Stimulated activated CD4-positive, alpha-beta T cell treated with anti-CD3 and anti-CD28 coated beads, TNF-alpha, amount 100 ng/mL, for 24 hours (primary cell): ENCODE measurements at regions not wholly inside any gene's neighbourhood (a gene's known extent, or its start where the extent isn't known, plus 50 kb on each side); places are given as distances from the start of the nearest gene placed in this dataset.
"Not testable (repeated sequence)": the region's sequence is repeated elsewhere in the genome, so short reads cannot be mapped to it uniquely, and the experiment has no call there.

ENCODE experiments used
- DNase-seq, 3 experiments: peaks; one replicate each; pipeline ENCODE4 v3.0.0-alpha.2; 2020; ENCODE audit warnings: low read depth in 3 of 3

GRCh38 chr9:78172610-78173009, 63.3 kb upstream of the CEP78 start:
- DNase-seq, result not testable (repeated sequence)

- DNase-seq, result no peak
Observed at GRCh38 chr9:78171651-78172050, 64.2 kb upstream of the CEP78 start.

- no peak for DNase-seq
Observed at GRCh38 chr9:78169125-78169524, 66.8 kb upstream of the CEP78 start.

GRCh38 chr9:78167356-78167755, 68.5 kb upstream of the CEP78 start:
- DNase-seq, result no peak

- DNase-seq, result no peak
Observed at GRCh38 chr9:78163834-78164233, 72.0 kb upstream of the CEP78 start.

GRCh38 chr9:78158286-78158685, 77.6 kb upstream of the CEP78 start:
- DNase-seq, result no peak

- DNase-seq, result no peak
Observed at GRCh38 chr9:78150983-78151356, 84.9 kb upstream of the CEP78 start.

- DNase-seq, result no peak
Observed at GRCh38 chr9:78150312-78150982, 85.4 kb upstream of the CEP78 start.

- DNase-seq, result no peak
Observed at GRCh38 chr9:78149702-78150291, 86.1 kb upstream of the CEP78 start.

GRCh38 chr9:78146241-78146640, 89.6 kb upstream of the CEP78 start:
- no peak for DNase-seq

GRCh38 chr9:78144663-78145377, 91.1 kb upstream of the CEP78 start:
- DNase-seq, result no peak

- DNase-seq, result no peak
Observed at GRCh38 chr9:78144008-78144381, 91.9 kb upstream of the CEP78 start.

- DNase-seq, result no peak
Observed at GRCh38 chr9:78143281-78144007, 92.4 kb upstream of the CEP78 start.

GRCh38 chr9:78142264-78142663, 93.6 kb upstream of the CEP78 start:
- DNase-seq, result not testable (repeated sequence)

GRCh38 chr9:78133751-78134150, 102.1 kb upstream of the CEP78 start:
- DNase-seq, result no peak

- no peak for DNase-seq
Observed at GRCh38 chr9:78132701-78133058, 101.1 kb upstream of the GNAQ start.

- no peak for DNase-seq
Observed at GRCh38 chr9:78131969-78132700, 100.5 kb upstream of the GNAQ start.

- no peak for DNase-seq
Observed at GRCh38 chr9:78130853-78131252, 99.2 kb upstream of the GNAQ start.

- DNase-seq, result no peak
Observed at GRCh38 chr9:78130004-78130403, 98.4 kb upstream of the GNAQ start.

GRCh38 chr9:78127279-78128225, 95.9 kb upstream of the GNAQ start:
- no peak for DNase-seq

GRCh38 chr9:78123808-78124207, 92.2 kb upstream of the GNAQ start:
- DNase-seq, result no peak
